Globus pallidus (tissue), 1 donor: ENCODE measurements at regions not wholly inside any gene's neighbourhood (a gene's known extent, or its start where the extent isn't known, plus 50 kb on each side); places are given as distances from the start of the nearest gene placed in this dataset.

ENCODE experiments used
- DNase-seq: peaks from one replicate; pipeline ENCODE4 v3.0.0-alpha.2; 2015; ENCODE audit warnings: low spot score

DNA sequence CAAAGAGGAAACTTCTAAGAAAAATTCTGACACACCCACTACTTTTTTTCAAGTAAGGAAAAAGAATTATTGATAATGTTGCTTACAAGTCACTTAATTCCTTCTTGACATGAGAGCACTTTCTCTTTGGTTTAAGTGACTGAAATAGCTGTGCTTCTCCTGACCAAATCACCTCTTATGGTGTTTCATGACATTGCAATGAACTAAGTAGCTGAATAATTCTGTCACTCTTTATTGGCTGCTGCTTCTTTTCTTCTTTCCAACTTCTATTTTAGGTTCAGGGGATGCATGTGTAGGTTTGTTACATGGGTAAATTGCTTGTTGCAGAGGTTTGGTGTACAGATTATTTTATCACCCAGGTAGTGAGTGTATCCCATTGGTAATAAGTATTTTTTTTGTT, 447.6 kb upstream of the NETO1 start:
- DNase-seq: no peak

DNA sequence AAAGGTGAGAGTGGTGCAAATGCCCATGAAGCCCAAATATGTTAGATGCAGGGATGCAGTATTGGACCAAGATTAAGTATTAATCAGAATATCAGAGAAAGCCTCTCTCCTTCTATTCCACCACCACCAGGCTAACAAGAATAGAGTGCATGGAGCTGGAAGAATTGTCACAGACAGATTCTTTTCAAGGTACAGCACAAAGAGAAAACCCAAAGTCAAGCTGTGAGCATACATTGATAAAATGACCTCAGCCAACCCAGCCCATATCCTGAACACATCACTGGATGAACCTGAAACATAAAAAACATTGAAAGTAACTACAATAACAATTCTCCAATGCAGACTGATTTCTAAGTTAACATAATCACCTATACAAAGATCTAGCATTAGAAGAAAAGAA, 445.7 kb upstream of the NETO1 start:
- DNase-seq: no peak

DNA sequence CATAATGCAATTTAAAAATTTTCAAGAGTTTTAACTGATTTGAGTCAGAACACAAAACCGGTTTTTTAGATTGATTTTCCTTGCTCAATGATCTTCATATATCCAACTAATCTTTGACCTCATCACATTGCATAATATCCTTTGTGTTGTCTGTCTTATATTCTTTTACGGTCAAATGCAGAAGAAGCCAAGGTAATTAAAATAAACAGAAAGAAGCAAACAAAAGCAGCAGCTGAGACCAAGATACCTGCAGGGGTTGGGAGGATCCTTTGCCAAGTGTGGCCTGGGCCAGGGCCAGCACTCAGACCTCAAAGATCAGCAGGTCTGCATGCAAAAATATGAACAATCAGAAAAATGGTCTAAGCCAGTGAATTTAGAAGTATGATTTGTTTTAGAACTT, 428.9 kb upstream of the NETO1 start:
- no peak for DNase-seq

DNA sequence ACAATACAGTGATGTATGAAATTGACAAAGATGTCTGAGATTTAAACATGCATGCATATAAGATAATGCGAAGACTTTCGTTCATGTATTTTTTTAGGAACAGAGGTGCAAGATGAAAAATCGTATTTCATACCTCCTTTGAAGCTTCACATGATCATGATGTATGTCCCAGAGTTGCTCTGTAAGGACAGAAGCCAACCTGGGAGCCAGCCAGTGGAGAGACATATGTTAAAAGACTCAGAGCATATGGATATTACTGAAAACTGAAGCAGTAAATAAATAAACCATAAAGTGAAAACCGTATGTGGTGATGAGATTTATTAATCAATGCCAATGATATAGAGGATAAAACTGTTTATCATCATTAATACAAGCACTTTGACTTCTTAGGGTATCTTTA, 424.4 kb upstream of the NETO1 start:
- DNase-seq: no peak

DNA sequence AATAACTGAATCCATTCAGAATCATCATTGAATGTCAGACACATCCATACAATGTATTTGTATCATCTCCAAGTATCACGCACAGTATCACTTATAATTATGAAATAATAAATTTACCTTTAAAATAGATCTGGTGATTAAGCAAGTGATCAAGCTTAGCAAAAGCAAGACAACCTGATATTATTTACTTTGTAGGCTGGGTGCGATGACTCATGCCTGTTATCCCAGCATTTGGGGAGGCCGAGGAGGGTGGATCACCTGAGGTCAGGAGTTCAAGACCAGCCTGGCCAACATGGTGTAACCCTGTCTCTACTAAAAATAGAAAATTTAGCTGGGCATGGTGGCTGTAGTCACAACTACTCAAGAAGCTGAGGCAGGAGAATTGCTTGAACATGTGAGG, 421.0 kb upstream of the NETO1 start:
- DNase-seq: no peak

DNA sequence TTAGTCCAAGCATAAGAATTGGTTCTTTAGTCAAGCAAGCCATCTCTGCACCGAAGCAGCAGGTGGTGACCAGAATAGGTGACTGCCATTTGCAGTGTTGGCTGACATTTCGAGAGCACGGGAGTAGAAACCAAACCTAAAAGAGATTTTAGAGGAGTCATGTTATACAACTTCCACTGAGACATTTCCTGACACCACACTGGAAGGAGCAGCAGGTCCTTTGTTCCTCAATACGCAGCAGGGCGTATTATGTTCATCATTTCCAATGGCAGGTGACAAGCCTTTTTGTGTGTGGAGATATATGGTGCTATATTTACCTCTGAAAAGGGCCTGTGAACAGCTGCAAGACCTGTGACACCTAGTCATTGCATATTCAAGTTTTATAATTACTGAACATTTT, 418.8 kb upstream of the NETO1 start:
- DNase-seq: no peak

DNA sequence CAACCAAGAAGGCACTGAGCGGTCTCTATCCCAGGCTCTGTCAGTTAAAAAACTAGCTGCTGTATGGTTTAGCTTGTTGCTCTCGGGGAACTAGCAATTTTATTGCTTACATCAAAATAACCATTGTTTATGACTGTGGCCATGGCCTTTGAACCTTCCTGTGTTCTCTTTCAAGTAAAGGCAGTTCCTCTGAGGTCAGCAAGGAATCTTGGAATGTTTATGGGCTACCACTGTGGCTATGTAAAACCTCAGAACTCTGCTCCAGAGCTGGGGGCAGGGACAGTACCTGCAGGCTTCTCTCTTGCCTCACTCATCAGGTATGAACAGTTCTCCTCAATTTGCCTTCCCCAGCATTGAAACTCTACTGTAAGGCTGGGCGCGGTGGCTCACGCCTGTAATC, 416.0 kb upstream of the NETO1 start:
- DNase-seq: no peak

DNA sequence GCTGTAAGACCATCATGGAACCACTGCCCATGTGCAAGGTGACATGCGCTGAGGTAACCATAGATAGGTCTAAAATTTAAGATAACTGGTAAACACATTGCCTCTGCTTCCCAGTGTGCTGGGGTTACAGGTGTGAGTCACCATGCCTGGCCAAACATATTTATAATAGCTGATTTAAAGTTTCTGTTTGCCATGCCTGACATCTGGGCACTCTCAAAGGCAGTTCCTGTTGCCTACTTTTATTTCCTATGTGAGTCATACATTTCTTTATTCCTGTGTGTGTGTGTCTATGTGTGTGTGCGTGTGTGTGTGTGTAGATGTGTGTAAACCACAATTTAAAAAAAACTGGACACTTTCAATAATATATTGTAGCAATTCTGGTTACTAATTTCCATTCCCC, 415.2 kb upstream of the NETO1 start:
- DNase-seq: no peak

DNA sequence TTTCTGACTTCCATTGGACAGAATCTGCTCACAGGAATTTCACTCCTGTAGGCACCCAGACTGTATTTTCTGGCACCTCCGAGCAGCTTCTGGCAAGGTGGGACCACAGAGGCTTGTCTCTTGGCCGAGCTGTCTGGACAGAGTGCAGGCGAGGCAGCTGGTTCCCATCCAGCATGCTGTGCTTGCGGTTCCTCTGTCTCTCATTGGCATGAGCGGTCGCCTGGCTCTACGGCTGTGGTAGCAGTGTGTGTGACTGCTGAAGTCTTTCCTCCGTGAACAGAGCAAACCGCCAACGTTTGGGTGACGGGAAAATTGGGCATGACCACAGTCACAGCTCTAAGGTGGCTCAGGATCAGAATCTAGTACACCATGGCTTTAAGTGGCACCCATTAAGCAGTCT, 411.7 kb upstream of the NETO1 start:
- no peak for DNase-seq

DNA sequence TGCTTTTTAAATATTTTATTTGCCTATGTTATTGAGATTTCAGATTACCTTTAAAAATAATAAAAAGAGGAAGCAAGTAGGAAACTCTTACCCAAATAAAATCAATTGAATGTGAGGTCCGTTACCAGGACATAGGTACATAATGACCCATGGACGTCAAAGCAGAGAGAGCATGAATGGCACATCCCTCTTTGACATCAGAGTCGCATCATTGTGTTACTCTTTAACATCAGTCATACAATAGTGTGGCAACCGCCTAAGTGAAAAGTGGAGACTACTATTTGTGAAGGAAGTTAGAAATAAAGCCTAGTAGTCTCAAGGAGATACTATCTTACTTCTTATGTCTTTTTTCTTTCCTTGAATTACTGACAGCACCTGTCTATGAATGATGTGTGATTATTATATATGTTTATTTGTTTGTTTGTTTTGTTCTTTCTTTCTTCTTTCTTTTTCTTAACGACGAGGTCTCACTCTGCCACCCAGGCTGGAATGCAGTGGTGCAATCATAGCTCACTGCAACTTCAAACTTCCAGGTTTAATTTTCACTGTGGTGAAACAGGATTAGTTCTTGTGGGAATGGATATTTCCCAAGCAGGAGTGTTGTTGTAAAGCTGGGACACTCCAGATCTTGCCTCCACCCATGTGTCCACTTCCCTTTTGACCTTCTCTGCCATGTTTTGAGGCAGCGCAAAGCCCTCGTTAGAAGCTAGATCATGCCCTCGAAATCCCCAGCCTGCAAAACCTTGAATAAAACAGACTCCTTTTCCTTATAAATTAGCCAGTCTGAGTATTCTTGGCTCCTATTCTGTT, 407.2 kb upstream of the NETO1 start:
- DNase-seq: no peak

DNA sequence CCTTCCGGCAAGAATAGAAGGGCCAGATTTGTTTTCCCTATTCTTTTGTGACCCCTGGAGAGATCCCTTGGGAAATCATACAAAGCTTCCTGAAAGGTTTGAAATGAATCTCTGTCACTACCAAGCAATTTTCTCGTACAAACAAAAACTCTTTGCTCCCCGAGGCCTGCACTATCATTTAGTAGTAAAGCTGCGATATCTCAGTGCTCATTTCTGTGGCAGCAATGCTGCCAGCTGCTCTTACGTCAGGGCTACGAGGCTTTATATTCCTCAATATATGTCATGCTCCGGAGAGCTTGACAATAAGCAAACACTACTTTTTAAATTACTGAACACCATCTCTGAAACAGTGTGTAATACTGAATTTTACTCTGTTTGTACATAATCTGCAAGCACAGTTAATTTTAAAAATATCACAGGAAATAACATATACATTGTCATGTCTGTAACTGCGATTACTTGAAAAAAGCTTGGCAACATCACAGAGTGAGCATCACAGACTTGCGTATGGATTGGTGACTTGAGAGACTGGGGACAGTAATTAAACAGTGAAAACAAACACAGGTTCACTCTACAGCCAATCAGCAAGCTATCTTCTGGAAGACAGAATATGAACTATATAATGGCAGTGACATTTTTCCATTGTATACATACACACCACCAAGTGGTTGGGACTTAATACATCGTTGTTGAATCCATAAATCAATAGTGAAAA, 403.3 kb upstream of the NETO1 start:
- no peak for DNase-seq

DNA sequence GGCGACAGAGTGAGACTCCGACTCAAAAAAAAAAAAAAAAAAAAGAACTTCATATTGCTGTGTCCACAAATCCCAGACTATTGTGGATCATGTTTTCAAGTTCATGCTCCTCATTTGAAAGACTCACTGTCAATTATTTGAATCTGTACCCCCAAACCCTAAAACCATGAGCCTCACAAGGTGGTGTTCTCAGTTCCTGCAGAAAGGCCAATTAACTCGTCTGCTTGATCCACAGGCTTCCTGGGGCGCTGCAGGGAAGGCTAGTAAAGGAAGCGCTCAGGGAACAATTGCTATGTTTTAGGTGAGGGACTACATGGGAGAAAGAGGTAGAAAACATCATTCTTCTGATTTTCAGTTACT, 396.8 kb upstream of the NETO1 start:
- no peak for DNase-seq

DNA sequence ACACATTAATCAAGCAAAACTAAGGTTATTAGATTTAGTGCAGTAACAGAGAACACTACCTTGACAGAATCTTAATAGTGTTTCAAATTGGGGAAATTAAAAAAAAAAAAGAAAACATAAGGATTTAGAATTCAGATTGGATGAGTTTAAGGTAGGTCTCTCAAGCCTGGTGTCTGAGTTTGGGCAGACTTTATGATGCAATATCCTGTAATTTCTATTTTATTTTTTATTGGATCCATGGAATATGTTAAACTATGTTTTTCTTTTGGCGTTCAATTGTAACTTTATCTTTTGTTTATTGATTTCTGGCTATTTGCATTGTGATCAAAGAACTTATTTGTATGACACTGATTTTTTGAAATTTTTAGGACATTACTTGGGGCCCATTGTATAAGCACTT, 394.1 kb upstream of the NETO1 start:
- no peak for DNase-seq

DNA sequence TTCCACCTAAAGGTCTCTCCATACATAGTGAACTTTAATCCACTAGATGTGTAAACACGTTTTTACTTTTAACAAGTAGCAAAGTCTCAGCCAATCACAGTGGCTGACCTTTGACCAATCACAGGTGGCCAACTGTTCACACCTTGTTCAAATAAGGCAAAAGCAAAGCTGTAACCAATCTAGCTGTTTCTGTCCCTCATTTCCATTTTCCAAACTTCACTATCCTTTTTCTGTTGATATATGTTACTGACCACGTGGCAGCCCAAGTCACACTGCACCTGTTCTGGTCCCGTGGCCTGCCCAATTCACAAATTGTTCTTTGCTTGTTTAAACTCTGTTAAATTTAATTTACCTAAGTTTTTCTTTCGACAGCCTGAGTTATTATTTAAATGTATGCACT, 393.5 kb upstream of the NETO1 start:
- no peak for DNase-seq

DNA sequence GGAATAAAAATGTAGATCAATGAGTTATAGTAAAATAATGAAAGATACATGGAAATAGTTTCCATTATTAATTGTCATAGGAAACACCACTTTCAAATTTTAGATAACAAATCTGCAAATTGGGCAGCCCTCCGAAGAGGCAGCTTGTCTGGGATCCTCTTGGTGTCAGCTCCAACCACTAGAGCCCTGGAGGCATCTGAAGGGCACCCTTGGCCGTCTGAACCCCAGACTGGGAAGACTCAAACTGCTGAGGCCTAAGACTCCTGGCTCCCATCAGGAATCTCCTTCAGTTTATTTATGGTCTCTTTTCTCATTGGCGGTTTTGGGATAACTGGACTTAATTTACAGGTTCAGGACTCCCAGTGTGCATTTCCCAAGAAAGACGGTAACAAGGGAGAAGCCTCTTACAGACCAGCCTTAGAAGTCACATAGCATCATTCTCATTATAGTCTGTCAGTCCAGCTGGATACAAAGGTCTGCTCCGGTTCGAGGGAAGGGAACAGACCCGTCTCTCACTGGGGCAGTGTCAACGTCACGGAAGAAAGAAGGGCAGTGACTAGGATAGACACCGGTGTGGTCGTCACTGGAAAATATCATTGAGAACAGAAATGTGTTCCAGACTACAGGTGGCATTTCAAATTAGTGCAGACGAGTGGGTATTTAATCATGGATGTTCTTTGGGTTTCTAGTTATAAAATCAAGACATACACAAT, 390.7 kb upstream of the NETO1 start:
- DNase-seq: no peak

DNA sequence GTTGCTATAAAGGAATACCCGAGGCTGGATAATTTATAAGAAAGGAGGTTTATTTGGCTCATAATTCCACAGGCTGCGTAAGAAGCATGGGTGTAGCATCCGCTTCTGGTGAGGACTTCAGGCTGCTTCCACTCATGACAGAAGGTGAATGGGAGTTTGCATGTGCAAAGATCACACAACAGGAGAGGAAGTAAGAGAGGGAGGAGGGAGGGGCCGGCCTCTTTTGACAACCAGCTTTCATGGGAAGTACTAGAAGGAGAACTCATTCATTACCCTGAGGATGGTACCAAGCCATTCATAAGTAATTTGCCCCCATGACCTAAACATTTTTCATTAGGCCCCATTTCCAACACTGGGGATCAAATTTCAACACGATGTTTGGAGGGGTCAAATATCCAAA, 386.8 kb upstream of the NETO1 start:
- DNase-seq: no peak

DNA sequence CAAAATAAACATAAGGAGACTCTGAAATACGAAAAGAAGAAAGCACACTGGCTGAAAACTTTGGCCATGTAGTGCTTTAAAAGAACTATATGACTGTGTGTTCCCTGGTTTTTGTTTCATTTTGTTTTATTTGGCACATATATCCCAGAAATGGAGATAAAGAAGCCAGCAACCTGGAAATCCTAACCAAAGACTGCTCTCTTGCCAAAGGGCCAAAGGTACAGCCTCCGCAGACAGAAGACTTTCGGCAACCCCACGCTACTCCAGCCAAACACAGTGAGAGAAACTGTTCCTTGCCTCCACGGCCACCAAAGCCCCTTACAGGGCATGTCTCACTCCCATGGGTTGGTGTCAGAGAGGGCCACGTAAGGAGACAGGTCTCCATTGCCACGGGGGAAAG, 381.2 kb upstream of the NETO1 start:
- no peak for DNase-seq

DNA sequence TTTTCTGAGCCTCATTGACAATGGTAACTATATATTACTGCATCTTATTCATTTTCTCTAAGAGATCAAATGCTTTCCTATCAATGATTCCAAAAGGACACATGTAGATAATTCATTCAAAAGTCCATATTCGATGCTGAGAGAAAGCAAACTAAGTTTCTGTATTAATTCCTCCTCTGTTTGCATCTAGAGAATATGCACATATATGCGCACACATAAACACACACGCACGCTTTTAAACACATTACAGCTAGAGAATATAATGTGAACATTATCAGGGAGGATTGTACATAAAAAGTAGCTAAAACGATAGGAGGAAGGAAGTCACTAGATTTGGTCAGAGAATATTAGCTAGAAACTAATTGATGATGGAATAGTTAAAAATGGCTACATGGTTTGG, 379.0 kb upstream of the NETO1 start:
- DNase-seq: no peak

DNA sequence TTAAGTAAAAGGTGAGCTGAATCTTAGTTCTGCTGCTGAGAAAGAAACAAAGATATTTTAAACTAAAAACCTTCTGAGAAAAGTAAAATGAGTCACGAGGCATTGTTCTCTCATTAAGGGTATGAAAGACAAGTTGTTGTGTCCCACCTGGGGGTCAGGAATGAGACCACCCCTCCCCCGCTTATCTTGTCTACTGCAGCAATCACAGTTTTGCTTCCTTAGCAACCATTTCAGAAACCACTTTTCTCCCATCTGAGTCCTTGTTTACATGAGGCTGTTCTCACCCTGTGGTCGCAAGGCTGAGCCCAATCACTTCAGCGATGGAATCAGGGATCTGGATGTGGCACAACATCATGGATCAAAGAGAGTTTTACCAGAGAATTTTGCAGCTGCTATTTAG, 377.6 kb upstream of the NETO1 start:
- no peak for DNase-seq

DNA sequence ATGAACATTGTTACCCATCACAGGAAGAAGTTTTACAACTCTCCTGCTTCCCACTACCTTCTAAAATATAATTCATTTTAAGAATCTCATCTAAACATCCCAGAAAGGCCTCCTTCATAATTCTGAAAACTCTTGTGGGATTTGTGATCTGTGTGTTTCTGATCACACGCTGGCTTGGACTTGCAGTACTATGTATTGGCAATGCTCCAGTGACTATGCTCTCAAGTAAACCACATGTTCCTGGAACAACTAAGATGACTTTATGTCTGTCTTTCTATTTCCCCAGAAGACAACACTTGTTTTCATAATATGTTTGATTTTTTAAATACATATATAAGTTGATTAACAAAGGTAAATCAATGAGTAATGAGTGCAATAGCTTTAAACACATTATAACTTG, 376.6 kb upstream of the NETO1 start:
- DNase-seq: no peak

DNA sequence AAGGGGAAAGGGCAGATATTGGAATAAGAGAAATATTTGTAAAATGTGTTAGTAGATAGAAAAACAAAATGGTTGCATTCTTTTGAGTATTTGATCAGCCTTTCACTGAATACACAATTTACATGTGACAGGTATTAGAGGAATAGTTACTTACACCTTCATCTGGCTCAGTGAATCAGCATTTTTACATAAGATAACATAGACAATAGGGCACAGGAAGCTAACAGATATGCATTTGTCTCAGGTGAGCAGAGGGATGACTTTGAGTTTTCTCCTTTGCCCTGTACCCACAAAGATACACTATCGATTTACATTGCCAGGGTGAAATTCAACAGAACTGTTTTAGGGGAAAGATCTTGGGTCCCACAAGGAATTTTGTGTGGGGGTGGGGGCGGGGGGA, 373.1 kb upstream of the NETO1 start:
- no peak for DNase-seq

DNA sequence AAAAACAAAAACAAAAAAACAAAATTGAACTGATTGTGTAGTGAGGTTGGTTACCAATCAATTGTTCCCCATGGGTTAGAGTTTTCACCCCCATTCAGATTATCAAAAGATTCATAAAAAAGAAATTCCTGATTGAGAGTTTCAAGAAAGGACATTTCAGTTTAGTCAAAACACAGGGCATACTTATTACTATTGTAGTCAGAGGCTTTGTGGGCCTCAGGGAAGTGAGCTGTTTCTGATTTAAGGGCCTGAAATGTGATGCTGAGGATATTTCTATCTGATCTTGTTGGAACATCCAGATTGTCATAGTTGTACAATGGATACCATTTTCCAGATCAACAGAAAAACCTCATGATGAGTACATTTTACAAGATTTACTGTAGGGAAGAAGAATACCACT, 368.1 kb upstream of the NETO1 start:
- DNase-seq: no peak

DNA sequence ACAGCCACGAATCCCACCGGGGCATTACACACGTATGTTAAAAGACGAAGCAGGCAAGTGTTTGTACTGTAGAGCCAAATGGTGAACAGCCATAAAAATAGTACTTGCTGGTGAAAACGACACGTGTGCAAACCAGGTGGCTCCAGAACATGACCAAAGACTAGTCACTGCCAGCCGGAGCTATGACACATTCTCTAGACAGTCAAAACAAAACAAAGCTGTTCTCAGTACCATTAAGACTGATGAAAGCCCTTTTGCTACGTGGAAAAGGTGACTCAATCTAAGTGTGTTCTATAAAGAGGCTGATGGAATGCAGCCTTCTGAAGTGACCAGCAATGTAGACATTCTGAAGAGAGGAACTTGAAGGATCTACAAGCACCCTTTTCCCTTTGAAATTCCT, 367.7 kb upstream of the NETO1 start:
- no peak for DNase-seq
